GM23338 (cell line): ENCODE measurements at regions not wholly inside any gene's neighbourhood (a gene's known extent, or its start where the extent isn't known, plus 50 kb on each side); places are given as distances from the start of the nearest gene placed in this dataset.

Source experiments
- ATAC-seq: fragments of 200-7000 bp; cut with Tn5 transposase; 3 replicates; pipeline ENCODE4 v1.9.1; 2020
- DNase-seq: peaks from one replicate; pipeline ENCODE4 v3.0.0-alpha.2; 2015; ENCODE audit warnings: low spot score
- H2AFZ ChIP-seq: fragments of 200-600 bp; sonication (generic); 2 replicates; pipeline ENCODE4 v1.8.0; 2016; ENCODE audit warnings: antibody characterized with exemption, mild to moderate bottlenecking, moderate library complexity
- H3F3A ChIP-seq: fragments of 200-600 bp; sonication (generic); replicated peaks from 2 replicates; pipeline ENCODE4 v1.8.0; 2017; ENCODE audit warnings: antibody characterized with exemption, mixed run types, low read depth
- H3K27ac ChIP-seq: fragments of 200-600 bp; sonication (generic); 2 replicates; pipeline ENCODE4 v1.6.1; 2016; ENCODE audit warnings: low read depth
- H3K27me3 ChIP-seq: fragments of 200-600 bp; sonication (generic); 2 replicates; pipeline ENCODE4 v1.8.0; 2016; ENCODE audit warnings: mild to moderate bottlenecking, mixed run types, moderate library complexity; ENCODE audit not compliant: insufficient read depth
- H3K36me3 ChIP-seq: fragments of 200-600 bp; sonication (generic); 2 replicates; pipeline ENCODE4 v1.8.0; 2016; ENCODE audit warnings: mild to moderate bottlenecking; ENCODE audit not compliant: insufficient read depth
- H3K4me1 ChIP-seq: fragments of 200-600 bp; sonication (generic); 2 replicates; pipeline ENCODE4 v1.8.0; 2016; ENCODE audit warnings: mild to moderate bottlenecking, moderate library complexity; ENCODE audit not compliant: insufficient read depth
- H3K4me2 ChIP-seq: fragments of 200-600 bp; sonication (generic); 2 replicates; pipeline ENCODE4 v1.7.1; 2017; ENCODE audit warnings: mixed run types
- H3K4me3 ChIP-seq: fragments of 200-600 bp; sonication (generic); 2 replicates; pipeline ENCODE4 v1.6.1; 2016; ENCODE audit warnings: mixed run types
- H3K79me2 ChIP-seq: fragments of 200-600 bp; sonication (generic); replicated peaks from 2 replicates; pipeline ENCODE4 v1.8.0; 2017; ENCODE audit warnings: mild to moderate bottlenecking; ENCODE audit not compliant: insufficient read depth
- H3K9me2 ChIP-seq: fragments of 200-600 bp; sonication (generic); 2 replicates; pipeline ENCODE4 v1.8.0; 2017; ENCODE audit not compliant: insufficient read depth
- H4K20me1 ChIP-seq: fragments of 200-600 bp; sonication (generic); replicated peaks from 2 replicates; pipeline ENCODE4 v1.8.0; 2017; ENCODE audit warnings: mild to moderate bottlenecking; ENCODE audit not compliant: insufficient read depth
- H3K27ac Mint-ChIP-seq: 2 replicates; pipeline ENCODE4 v1.8.0; 2020; ENCODE audit warnings: inconsistent platforms, mild to moderate bottlenecking, moderate library complexity, mixed read lengths
- H3K27me3 Mint-ChIP-seq: 3 replicates; pipeline ENCODE4 v1.8.0; 2022; ENCODE audit warnings: low read depth, mild to moderate bottlenecking, moderate library complexity, mixed read lengths, inconsistent platforms; ENCODE audit not compliant: insufficient read depth, poor library complexity
- H3K36me3 Mint-ChIP-seq: 3 replicates; pipeline ENCODE4 v1.8.0; 2021; ENCODE audit warnings: low read depth, mild to moderate bottlenecking, inconsistent platforms, moderate library complexity, mixed read lengths
- H3K4me1 Mint-ChIP-seq: 3 replicates; pipeline ENCODE4 v1.8.0; 2020; ENCODE audit warnings: mild to moderate bottlenecking, inconsistent platforms, mixed read lengths
- H3K4me3 Mint-ChIP-seq: 3 replicates; pipeline ENCODE4 v1.8.0; 2021; ENCODE audit warnings: moderate library complexity, mild to moderate bottlenecking, inconsistent platforms, mixed read lengths
- H3K9me3 Mint-ChIP-seq: 3 replicates; pipeline ENCODE4 v1.8.0; 2020; ENCODE audit warnings: moderate library complexity, mild to moderate bottlenecking, inconsistent platforms, mixed read lengths
- CREB1 ChIP-seq: fragments of 250-450 bp; sonication (Bioruptor Pico); IDR thresholded peaks from 2 replicates; pipeline ENCODE4 v1.5.0; 2020; ENCODE audit warnings: low read depth, mild to moderate bottlenecking, moderate library complexity
- ETS1 ChIP-seq: IDR thresholded peaks from 2 replicates; pipeline ENCODE4 v1.6.1; 2016; ENCODE audit warnings: antibody characterized with exemption
- EZH2phosphoT487 ChIP-seq: fragments of 200-600 bp; sonication (generic); IDR thresholded peaks from one replicate; pipeline ENCODE4 v1.8.1; 2018; ENCODE audit warnings: antibody characterized with exemption; ENCODE audit not compliant: unreplicated experiment
- JUNB ChIP-seq: IDR thresholded peaks from one replicate; pipeline ENCODE4 v1.6.1; 2016; ENCODE audit warnings: antibody characterized with exemption; ENCODE audit not compliant: unreplicated experiment
- NANOG ChIP-seq: IDR thresholded peaks from 2 replicates; pipeline ENCODE4 v1.6.1; 2016; ENCODE audit warnings: antibody characterized with exemption, borderline replicate concordance
- POLR2AphosphoS5 ChIP-seq: IDR thresholded peaks from 2 replicates; pipeline ENCODE4 v1.6.1; 2016; ENCODE audit warnings: antibody characterized with exemption, low read depth
- STAT1 ChIP-seq: IDR thresholded peaks from one replicate; pipeline ENCODE4 v1.6.1; 2016; ENCODE audit warnings: antibody characterized with exemption; ENCODE audit not compliant: unreplicated experiment
- ZNF114 ChIP-seq: fragments of 250-450 bp; sonication (Bioruptor Pico); IDR thresholded peaks from 2 replicates; pipeline ENCODE4 v1.5.0; 2020; ENCODE audit warnings: mild to moderate bottlenecking, moderate library complexity
- ZNF331 ChIP-seq: fragments of 250-450 bp; sonication (Bioruptor Pico); IDR thresholded peaks from 2 replicates; pipeline ENCODE4 v1.5.0; 2020; ENCODE audit warnings: low read depth, mild to moderate bottlenecking, moderate library complexity
- TF ChIP-seq, protein P1 (sequence below): fragments of 250-450 bp; sonication (Bioruptor Pico); IDR thresholded peaks from 2 replicates; pipeline ENCODE4 v1.5.0; 2020; ENCODE audit warnings: mild to moderate bottlenecking, moderate library complexity
- TF ChIP-seq, protein P2 (sequence below), 2 experiments: fragments of 200-600 bp in 1 of 2; sonication (generic) in 1 of 2; conservative IDR thresholded peaks; 2 replicates each; pipeline versions ENCODE4 v1.5.1 to v1.6.1; 2016 to 2017; ENCODE audit warnings: antibody characterized with exemption in 2 of 2, low read depth in 2 of 2, mild to moderate bottlenecking in 2 of 2, moderate library complexity in 1 of 2

GRCh38 chr9:88064554-88064953 lies 73.7 kb downstream of the SPATA31C2 start:
- no peak for TF ChIP-seq JUNB
- Histone ChIP-seq H3K4me3 (no peak overlapping the region), H3K9me2 (no peaks in the 10 kb centered on the region; the same call in 1 of the 2 replicates), H3F3A (no peaks in the 10 kb centered on the region), H4K20me1 (no peaks in the 10 kb centered on the region), H3K4me1 (no peaks in the 10 kb centered on the region), H3K79me2 (no peaks in the 10 kb centered on the region), H3K27ac (no peak overlapping the region), H3K4me2 (no peak overlapping the region), H3K36me3 (no peaks in the 10 kb centered on the region), H2AFZ (no peak overlapping the region), H3K27me3 (no peaks in the 10 kb centered on the region)
- H3K27me3 Mint-ChIP-seq = peaks cover 3% of the 10 kb centered on the region
- H3K4me3 Mint-ChIP-seq = no peak overlapping the region
- no peaks in the 10 kb centered on the region for H3K36me3 Mint-ChIP-seq
- no peaks in the 10 kb centered on the region; the same call in 2 of the 3 replicates for H3K9me3 Mint-ChIP-seq
- H3K27ac Mint-ChIP-seq = no peak overlapping the region
- DNase-seq (no peak), ATAC-seq (no peak)
- H3K4me1 Mint-ChIP-seq = peaks cover 2% of the 10 kb centered on the region; the same call in 2 of the 3 replicates

GRCh38 chr9:88060746-88061145 lies 77.5 kb downstream of the SPATA31C2 start:
- Mint-ChIP-seq H3K27me3 (peaks cover 2% of the 10 kb centered on the region), H3K27ac (no peak overlapping the region), H3K36me3 (no peaks in the 10 kb centered on the region), H3K9me3 (no peaks in the 10 kb centered on the region; the same call in none of the 3 replicates), H3K4me1 (no peaks in the 10 kb centered on the region), H3K4me3 (no peak overlapping the region)
- Histone ChIP-seq H3K4me3 (no peak overlapping the region), H3K36me3 (no peaks in the 10 kb centered on the region), H4K20me1 (no peaks in the 10 kb centered on the region), H3K79me2 (no peaks in the 10 kb centered on the region), H3K9me2 (peaks cover 8% of the 10 kb centered on the region; the same call in 1 of the 2 replicates), H3K27ac (no peak overlapping the region), H3K4me1 (no peaks in the 10 kb centered on the region), H3K27me3 (no peaks in the 10 kb centered on the region), H3K4me2 (no peak overlapping the region), H2AFZ (no peak overlapping the region), H3F3A (no peaks in the 10 kb centered on the region)
- no peak for ATAC-seq
- DNase-seq = no peak
- TF ChIP-seq, protein P1, sequence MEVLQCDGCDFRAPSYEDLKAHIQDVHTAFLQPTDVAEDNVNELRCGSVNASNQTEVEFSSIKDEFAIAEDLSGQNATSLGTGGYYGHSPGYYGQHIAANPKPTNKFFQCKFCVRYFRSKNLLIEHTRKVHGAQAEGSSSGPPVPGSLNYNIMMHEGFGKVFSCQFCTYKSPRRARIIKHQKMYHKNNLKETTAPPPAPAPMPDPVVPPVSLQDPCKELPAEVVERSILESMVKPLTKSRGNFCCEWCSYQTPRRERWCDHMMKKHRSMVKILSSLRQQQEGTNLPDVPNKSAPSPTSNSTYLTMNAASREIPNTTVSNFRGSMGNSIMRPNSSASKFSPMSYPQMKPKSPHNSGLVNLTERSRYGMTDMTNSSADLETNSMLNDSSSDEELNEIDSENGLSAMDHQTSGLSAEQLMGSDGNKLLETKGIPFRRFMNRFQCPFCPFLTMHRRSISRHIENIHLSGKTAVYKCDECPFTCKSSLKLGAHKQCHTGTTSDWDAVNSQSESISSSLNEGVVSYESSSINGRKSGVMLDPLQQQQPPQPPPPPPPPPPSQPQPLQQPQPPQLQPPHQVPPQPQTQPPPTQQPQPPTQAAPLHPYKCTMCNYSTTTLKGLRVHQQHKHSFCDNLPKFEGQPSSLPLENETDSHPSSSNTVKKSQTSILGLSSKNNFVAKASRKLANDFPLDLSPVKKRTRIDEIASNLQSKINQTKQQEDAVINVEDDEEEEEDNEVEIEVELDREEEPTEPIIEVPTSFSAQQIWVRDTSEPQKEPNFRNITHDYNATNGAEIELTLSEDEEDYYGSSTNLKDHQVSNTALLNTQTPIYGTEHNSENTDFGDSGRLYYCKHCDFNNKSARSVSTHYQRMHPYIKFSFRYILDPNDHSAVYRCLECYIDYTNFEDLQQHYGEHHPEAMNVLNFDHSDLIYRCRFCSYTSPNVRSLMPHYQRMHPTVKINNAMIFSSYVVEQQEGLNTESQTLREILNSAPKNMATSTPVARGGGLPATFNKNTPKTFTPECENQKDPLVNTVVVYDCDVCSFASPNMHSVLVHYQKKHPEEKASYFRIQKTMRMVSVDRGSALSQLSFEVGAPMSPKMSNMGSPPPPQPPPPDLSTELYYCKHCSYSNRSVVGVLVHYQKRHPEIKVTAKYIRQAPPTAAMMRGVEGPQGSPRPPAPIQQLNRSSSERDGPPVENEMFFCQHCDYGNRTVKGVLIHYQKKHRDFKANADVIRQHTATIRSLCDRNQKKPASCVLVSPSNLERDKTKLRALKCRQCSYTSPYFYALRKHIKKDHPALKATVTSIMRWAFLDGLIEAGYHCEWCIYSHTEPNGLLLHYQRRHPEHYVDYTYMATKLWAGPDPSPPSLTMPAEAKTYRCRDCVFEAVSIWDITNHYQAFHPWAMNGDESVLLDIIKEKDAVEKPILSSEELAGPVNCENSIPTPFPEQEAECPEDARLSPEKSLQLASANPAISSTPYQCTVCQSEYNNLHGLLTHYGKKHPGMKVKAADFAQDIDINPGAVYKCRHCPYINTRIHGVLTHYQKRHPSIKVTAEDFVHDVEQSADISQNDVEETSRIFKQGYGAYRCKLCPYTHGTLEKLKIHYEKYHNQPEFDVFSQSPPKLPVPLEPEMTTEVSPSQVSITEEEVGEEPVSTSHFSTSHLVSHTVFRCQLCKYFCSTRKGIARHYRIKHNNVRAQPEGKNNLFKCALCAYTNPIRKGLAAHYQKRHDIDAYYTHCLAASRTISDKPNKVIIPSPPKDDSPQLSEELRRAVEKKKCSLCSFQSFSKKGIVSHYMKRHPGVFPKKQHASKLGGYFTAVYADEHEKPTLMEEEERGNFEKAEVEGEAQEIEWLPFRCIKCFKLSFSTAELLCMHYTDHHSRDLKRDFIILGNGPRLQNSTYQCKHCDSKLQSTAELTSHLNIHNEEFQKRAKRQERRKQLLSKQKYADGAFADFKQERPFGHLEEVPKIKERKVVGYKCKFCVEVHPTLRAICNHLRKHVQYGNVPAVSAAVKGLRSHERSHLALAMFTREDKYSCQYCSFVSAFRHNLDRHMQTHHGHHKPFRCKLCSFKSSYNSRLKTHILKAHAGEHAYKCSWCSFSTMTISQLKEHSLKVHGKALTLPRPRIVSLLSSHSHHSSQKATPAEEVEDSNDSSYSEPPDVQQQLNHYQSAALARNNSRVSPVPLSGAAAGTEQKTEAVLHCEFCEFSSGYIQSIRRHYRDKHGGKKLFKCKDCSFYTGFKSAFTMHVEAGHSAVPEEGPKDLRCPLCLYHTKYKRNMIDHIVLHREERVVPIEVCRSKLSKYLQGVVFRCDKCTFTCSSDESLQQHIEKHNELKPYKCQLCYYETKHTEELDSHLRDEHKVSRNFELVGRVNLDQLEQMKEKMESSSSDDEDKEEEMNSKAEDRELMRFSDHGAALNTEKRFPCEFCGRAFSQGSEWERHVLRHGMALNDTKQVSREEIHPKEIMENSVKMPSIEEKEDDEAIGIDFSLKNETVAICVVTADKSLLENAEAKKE (CRISPR knock-in tag) = no peak
- no peak for TF ChIP-seq ZNF114 (CRISPR knock-in tag)
- TF ChIP-seq ZNF331 (CRISPR knock-in tag) = no peak
- no peak for TF ChIP-seq STAT1
- no peak for TF ChIP-seq CREB1 (CRISPR knock-in tag)
- TF ChIP-seq, protein P2, sequence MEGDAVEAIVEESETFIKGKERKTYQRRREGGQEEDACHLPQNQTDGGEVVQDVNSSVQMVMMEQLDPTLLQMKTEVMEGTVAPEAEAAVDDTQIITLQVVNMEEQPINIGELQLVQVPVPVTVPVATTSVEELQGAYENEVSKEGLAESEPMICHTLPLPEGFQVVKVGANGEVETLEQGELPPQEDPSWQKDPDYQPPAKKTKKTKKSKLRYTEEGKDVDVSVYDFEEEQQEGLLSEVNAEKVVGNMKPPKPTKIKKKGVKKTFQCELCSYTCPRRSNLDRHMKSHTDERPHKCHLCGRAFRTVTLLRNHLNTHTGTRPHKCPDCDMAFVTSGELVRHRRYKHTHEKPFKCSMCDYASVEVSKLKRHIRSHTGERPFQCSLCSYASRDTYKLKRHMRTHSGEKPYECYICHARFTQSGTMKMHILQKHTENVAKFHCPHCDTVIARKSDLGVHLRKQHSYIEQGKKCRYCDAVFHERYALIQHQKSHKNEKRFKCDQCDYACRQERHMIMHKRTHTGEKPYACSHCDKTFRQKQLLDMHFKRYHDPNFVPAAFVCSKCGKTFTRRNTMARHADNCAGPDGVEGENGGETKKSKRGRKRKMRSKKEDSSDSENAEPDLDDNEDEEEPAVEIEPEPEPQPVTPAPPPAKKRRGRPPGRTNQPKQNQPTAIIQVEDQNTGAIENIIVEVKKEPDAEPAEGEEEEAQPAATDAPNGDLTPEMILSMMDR (conservative IDR thresholded peaks at IDR 0.05; ENCODE audit: low read depth in 2 of 2) = no peak
- no peak for TF ChIP-seq ETS1
- TF ChIP-seq JUNB = no peak
- no peak for TF ChIP-seq NANOG
- TF ChIP-seq POLR2AphosphoS5 = no peak
- no peak for TF ChIP-seq EZH2phosphoT487
